Parathyroid adenoma (tissue), 2 donors: ENCODE measurements at regions not wholly inside any gene's neighbourhood (a gene's known extent, or its start where the extent isn't known, plus 50 kb on each side); places are given as distances from the start of the nearest gene placed in this dataset.

Experiments
- H2AFZ ChIP-seq: fragments of 300-600 bp; sonication (generic); one replicate; pipeline ENCODE4 v1.7.0; 2017; ENCODE audit warnings: antibody characterized with exemption, mild to moderate bottlenecking
- H3K27ac ChIP-seq: fragments of 300-600 bp; sonication (generic); one replicate; pipeline ENCODE4 v1.7.0; 2017
- H3K27me3 ChIP-seq: fragments of 300-600 bp; sonication (generic); one replicate; pipeline ENCODE4 v1.7.0; 2017; ENCODE audit warnings: low read length; ENCODE audit not compliant: control insufficient read depth, insufficient read depth
- H3K36me3 ChIP-seq: fragments of 300-600 bp; sonication (generic); one replicate; pipeline ENCODE4 v1.7.0; 2017; ENCODE audit warnings: low read length; ENCODE audit not compliant: control insufficient read depth, insufficient read depth
- H3K4me1 ChIP-seq: fragments of 300-600 bp; sonication (generic); one replicate; pipeline ENCODE4 v1.7.0; 2017; ENCODE audit warnings: control low read depth
- H3K4me2 ChIP-seq: fragments of 300-600 bp; sonication (generic); one replicate; pipeline ENCODE4 v1.7.0; 2017; ENCODE audit warnings: low read length
- H3K4me3 ChIP-seq: fragments of 300-600 bp; sonication (generic); one replicate; pipeline ENCODE4 v1.7.0; 2017; ENCODE audit warnings: low read depth, low read length
- H3K79me2 ChIP-seq: fragments of 300-600 bp; sonication (generic); one replicate; pipeline ENCODE4 v1.7.0; 2017; ENCODE audit warnings: control low read depth
- H3K9ac ChIP-seq: fragments of 300-600 bp; sonication (generic); one replicate; pipeline ENCODE4 v1.7.0; 2017; ENCODE audit warnings: mild to moderate bottlenecking
- H3K9me3 ChIP-seq: fragments of 300-600 bp; sonication (generic); one replicate; pipeline ENCODE4 v1.7.0; 2017; ENCODE audit warnings: low read length; ENCODE audit not compliant: control insufficient read depth
- TF ChIP-seq, protein P1 (sequence below): fragments of 300-600 bp; sonication (generic); IDR thresholded peaks from one replicate; pipeline ENCODE4 v1.7.0; 2017; ENCODE audit warnings: antibody characterized with exemption, mild to moderate bottlenecking
- donor health status: primary hyperparathyroidism.

- no peaks in the 10 kb centered on the region for H3K9me3 ChIP-seq
- no peaks in the 10 kb centered on the region for H3K36me3 ChIP-seq
- no peak overlapping the region for H3K9ac ChIP-seq
- no peak overlapping the region for H3K27ac ChIP-seq
- H3K79me2 ChIP-seq, result no peaks in the 10 kb centered on the region
- no peak overlapping the region for H3K4me2 ChIP-seq
- TF ChIP-seq, protein P1, sequence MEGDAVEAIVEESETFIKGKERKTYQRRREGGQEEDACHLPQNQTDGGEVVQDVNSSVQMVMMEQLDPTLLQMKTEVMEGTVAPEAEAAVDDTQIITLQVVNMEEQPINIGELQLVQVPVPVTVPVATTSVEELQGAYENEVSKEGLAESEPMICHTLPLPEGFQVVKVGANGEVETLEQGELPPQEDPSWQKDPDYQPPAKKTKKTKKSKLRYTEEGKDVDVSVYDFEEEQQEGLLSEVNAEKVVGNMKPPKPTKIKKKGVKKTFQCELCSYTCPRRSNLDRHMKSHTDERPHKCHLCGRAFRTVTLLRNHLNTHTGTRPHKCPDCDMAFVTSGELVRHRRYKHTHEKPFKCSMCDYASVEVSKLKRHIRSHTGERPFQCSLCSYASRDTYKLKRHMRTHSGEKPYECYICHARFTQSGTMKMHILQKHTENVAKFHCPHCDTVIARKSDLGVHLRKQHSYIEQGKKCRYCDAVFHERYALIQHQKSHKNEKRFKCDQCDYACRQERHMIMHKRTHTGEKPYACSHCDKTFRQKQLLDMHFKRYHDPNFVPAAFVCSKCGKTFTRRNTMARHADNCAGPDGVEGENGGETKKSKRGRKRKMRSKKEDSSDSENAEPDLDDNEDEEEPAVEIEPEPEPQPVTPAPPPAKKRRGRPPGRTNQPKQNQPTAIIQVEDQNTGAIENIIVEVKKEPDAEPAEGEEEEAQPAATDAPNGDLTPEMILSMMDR, result no peak
- H3K4me1 ChIP-seq, result no peaks in the 10 kb centered on the region
- H2AFZ ChIP-seq, result no peak overlapping the region
- H3K27me3 ChIP-seq, result no peaks in the 10 kb centered on the region
- no peak overlapping the region for H3K4me3 ChIP-seq
Observed at GRCh38 chr6:40719671-40720374, 132.7 kb upstream of the LRFN2 start.

GRCh38 chr6:40718401-40718800 lies 131.2 kb upstream of the LRFN2 start:
- no peak overlapping the region for H3K4me2 ChIP-seq
- no peaks in the 10 kb centered on the region for H3K36me3 ChIP-seq
- no peaks in the 10 kb centered on the region for H3K27me3 ChIP-seq
- H3K4me1 ChIP-seq, result no peaks in the 10 kb centered on the region
- H3K27ac ChIP-seq, result no peak overlapping the region
- H3K79me2 ChIP-seq, result no peaks in the 10 kb centered on the region
- no peak overlapping the region for H3K4me3 ChIP-seq
- H3K9ac ChIP-seq, result no peak overlapping the region
- no peaks in the 10 kb centered on the region for H3K9me3 ChIP-seq
- TF ChIP-seq, protein P1, result no peak
- H2AFZ ChIP-seq, result no peak overlapping the region

DNA sequence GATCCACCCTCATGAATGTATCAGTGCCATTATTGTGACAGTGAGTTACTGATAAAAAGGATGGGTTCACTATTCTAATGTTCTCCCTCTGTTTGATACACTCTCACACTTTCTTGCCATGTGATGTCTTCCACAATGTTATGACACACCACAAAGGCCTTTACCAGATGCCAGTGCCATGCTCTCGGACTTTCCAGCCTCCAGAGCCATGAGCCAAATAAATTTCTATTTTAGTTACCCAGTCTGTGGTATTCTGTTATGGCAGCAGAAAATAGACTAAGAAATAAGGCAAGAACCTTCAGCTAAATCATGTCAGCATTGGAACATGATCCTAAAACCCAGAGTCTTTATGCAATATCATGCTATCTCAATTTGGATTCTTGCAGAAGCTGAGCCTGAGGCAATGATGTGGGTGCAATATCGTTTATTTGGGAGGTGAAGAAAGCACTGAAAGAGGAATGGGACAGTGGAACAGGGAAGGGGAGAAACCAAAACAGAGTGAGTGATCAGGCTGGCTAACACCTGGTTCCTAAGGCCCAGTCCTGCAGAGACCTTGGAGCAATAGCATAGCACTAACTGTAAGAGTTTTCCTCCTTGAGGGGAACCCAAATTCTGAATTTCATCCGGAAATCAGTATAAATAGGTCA lies 130.4 kb upstream of the LRFN2 start:
- no peak overlapping the region for H3K27ac ChIP-seq
- no peaks in the 10 kb centered on the region for H3K79me2 ChIP-seq
- no peaks in the 10 kb centered on the region for H3K9me3 ChIP-seq
- no peak overlapping the region for H3K4me3 ChIP-seq
- no peak overlapping the region for H2AFZ ChIP-seq
- no peak overlapping the region for H3K4me2 ChIP-seq
- TF ChIP-seq, protein P1, result no peak
- H3K27me3 ChIP-seq, result no peaks in the 10 kb centered on the region
- H3K9ac ChIP-seq, result no peak overlapping the region
- H3K4me1 ChIP-seq, result no peaks in the 10 kb centered on the region
- no peaks in the 10 kb centered on the region for H3K36me3 ChIP-seq

GRCh38 chr6:40715570-40716403 lies 128.6 kb upstream of the LRFN2 start:
- no peaks in the 10 kb centered on the region for H3K36me3 ChIP-seq
- no peak overlapping the region for H3K4me3 ChIP-seq

More at GRCh38 chr6:40715570-40716403, 128.6 kb upstream of the LRFN2 start:
- Histone ChIP-seq H3K27me3 (no peaks in the 10 kb centered on the region), H3K4me1 (no peaks in the 10 kb centered on the region), H3K79me2 (no peaks in the 10 kb centered on the region), H3K9me3 (no peaks in the 10 kb centered on the region), H2AFZ (no peak overlapping the region), H3K27ac (no peak overlapping the region), H3K4me2 (no peak overlapping the region), H3K9ac (no peak overlapping the region)
- TF ChIP-seq, protein P1, result no peak
